ENCODE measurements at regions not wholly inside any gene's neighbourhood (a gene's known extent, or its start where the extent isn't known, plus 50 kb on each side); places are given as distances from the start of the nearest gene placed in this dataset.

DNA sequence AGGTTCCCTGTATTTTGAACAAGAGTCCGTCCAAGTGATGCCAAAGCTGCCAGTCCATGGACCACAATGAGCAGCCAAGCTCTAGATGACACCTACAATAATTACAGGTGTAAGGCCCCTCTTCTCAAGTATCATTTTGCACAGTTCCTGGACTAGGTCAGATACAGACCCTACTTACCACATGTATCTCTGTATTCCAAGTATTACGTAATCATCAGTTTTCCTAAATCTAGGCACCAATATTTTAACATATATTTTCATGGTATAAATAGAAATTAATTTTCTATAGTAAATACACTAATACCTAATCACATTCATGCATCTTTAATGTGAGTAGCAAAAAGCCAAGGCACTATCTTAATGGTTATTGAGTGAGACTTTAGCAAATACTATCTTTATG, 157.0 kb upstream of the PRSS1 start:
- no peaks in the 10 kb centered on the region for H3K36me3 ChIP-seq
- H3K4me3 ChIP-seq: no peak overlapping the region
- no peaks in the 10 kb centered on the region for H3K4me1 ChIP-seq
- DNase-seq: no peak
- TF ChIP-seq POLR2AphosphoS5 (IDR thresholded peaks at IDR 0.05): no peak
- WGBS, 2 donors (ENCODE audit: low coverage in 1 of 2): 88 to 90% methylated on average over 2 of the region's 2 CpGs
- intact Hi-C loops (cut with DNase I; ENCODE audit: low total_unique reads): no loop called here
- no peaks in the 10 kb centered on the region for H3K9me3 ChIP-seq
- in situ Hi-C loops (cut with MboI; ENCODE audit: low pct_ligation_motif_present in 1 of 4, low pct_unique_long_range_greater_than_20kb in 1 of 4, low sequenced_read_pairs in 3 of 4): no loop called here
- H3K27ac ChIP-seq: no peak overlapping the region
- peaks cover 5% of the 10 kb centered on the region for H3K27me3 ChIP-seq

- Histone ChIP-seq H3K9me3 (no peaks in the 10 kb centered on the region), H3K4me1 (peaks cover 0 to 10% (median 3%) of the 10 kb centered on the region in 4 donors), H3K4me3 (no peak overlapping the region), H3K27me3 (no peaks in the 10 kb centered on the region), H3K36me3 (no peaks in the 10 kb centered on the region), H3K27ac (no peak overlapping the region)
- intact Hi-C loops (cut with DNase I; ENCODE audit: low total_unique reads) (no loop called here), in situ Hi-C loops (cut with MboI; ENCODE audit: low pct_ligation_motif_present in 1 of 4, low pct_unique_long_range_greater_than_20kb in 1 of 4, low sequenced_read_pairs in 3 of 4) (no loop called here)
- no peak for DNase-seq
- 65% methylated on average over 2 of the region's 2 CpGs for WGBS, 2 donors (ENCODE audit: low coverage in 1 of 2)
- no peak for TF ChIP-seq POLR2A (IDR thresholded peaks at IDR 0.05)
- TF ChIP-seq POLR2AphosphoS5 (IDR thresholded peaks at IDR 0.05): no peak
- no peak for TF ChIP-seq EP300 (IDR thresholded peaks at IDR 0.05; ENCODE audit: low read depth)
- TF ChIP-seq, protein P1, sequence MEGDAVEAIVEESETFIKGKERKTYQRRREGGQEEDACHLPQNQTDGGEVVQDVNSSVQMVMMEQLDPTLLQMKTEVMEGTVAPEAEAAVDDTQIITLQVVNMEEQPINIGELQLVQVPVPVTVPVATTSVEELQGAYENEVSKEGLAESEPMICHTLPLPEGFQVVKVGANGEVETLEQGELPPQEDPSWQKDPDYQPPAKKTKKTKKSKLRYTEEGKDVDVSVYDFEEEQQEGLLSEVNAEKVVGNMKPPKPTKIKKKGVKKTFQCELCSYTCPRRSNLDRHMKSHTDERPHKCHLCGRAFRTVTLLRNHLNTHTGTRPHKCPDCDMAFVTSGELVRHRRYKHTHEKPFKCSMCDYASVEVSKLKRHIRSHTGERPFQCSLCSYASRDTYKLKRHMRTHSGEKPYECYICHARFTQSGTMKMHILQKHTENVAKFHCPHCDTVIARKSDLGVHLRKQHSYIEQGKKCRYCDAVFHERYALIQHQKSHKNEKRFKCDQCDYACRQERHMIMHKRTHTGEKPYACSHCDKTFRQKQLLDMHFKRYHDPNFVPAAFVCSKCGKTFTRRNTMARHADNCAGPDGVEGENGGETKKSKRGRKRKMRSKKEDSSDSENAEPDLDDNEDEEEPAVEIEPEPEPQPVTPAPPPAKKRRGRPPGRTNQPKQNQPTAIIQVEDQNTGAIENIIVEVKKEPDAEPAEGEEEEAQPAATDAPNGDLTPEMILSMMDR (IDR thresholded peaks at IDR 0.05): no peak
These were observed 158.3 kb upstream of the PRSS1 start for GRCh38 chr7:142590830-142591457.

DNA sequence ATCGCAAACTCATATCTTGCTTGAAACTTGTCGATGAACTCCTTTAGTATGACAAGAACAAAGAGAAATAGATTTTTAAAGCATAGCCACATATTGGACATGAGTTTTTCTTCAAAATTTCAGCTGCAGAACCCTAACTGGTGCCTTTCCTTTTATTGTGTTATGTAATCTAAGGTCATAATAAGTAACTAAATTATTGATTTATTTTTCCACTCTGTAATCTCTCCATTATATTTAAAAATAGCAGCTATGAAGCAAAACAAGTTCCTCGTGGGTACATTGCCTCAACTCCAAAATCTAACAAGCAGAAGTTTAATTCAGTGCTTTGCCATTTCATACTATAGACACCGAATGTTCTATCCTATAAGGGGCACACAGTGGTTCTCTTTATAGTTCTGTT, 159.2 kb upstream of the PRSS1 start:
- TF ChIP-seq POLR2A (IDR thresholded peaks at IDR 0.05) (no peak), POLR2AphosphoS5 (IDR thresholded peaks at IDR 0.05) (no peak), EP300 (IDR thresholded peaks at IDR 0.05; ENCODE audit: low read depth) (no peak)
- TF ChIP-seq, protein P1 (IDR thresholded peaks at IDR 0.05): no peak
- H3K9me3 ChIP-seq: no peaks in the 10 kb centered on the region
- H3K4me1 ChIP-seq: peaks cover 0 to 10% (median 3%) of the 10 kb centered on the region in 4 donors
- no peaks in the 10 kb centered on the region for H3K27me3 ChIP-seq
- no peaks in the 10 kb centered on the region for H3K36me3 ChIP-seq
- intact Hi-C loops (cut with DNase I; ENCODE audit: low total_unique reads): no loop called here
- no peak overlapping the region for H3K4me3 ChIP-seq
- 77 to 81% methylated on average over 4 of the region's 4 CpGs for WGBS, 2 donors (ENCODE audit: low coverage in 1 of 2)
- DNase-seq: no peak
- in situ Hi-C loops (cut with MboI; ENCODE audit: low pct_ligation_motif_present in 1 of 4, low pct_unique_long_range_greater_than_20kb in 1 of 4, low sequenced_read_pairs in 3 of 4): no loop called here
- no peak overlapping the region for H3K27ac ChIP-seq

DNA sequence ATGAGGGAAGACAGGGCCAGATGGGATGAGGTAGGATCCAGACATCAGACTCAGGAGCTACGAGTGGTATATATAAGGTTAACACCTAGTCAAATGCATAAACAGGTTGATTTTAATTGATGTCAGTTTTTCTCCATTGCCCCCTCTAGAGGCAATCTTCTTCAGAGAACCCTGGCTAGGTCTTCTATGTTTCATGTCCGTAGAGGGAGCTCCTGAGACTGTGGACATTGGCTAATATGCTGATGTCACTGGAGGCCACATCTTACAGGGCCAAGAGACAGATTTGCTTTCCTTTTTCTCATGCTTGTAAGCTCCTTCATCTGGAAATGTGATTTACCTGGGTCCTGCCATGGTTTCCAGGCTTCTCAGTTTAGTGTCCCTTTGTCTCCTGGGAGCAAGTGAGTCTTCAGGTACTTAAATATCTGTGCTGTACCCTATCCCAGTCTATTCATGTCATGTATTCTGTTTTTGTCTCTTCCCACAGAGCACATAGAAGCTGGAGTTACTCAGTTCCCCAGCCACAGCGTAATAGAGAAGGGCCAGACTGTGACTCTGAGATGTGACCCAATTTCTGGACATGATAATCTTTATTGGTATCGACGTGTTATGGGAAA, 161.6 kb upstream of the PRSS1 start:
- H3K4me1 ChIP-seq: peaks cover 0 to 10% (median 3%) of the 10 kb centered on the region in 4 donors
- no peak for DNase-seq
- no peaks in the 10 kb centered on the region for H3K9me3 ChIP-seq
- intact Hi-C loops (cut with DNase I; ENCODE audit: low total_unique reads) (no loop called here), in situ Hi-C loops (cut with MboI; ENCODE audit: low pct_ligation_motif_present in 1 of 4, low pct_unique_long_range_greater_than_20kb in 1 of 4, low sequenced_read_pairs in 3 of 4) (no loop called here)
- TF ChIP-seq EP300 (IDR thresholded peaks at IDR 0.05; ENCODE audit: low read depth) (no peak), POLR2AphosphoS5 (IDR thresholded peaks at IDR 0.05) (no peak)
- TF ChIP-seq, protein P1 (IDR thresholded peaks at IDR 0.05): peak in 3 of 5 experiments; percentile 20 to 25 (median 24)
- no peak overlapping the region for H3K4me3 ChIP-seq
- no peak overlapping the region for H3K27ac ChIP-seq
- H3K27me3 ChIP-seq: no peaks in the 10 kb centered on the region
- WGBS, 2 donors (ENCODE audit: low coverage in 1 of 2): 68 to 72% methylated on average over 4 to 5 of the region's 5 CpGs
- H3K36me3 ChIP-seq: no peaks in the 10 kb centered on the region
